Kidney (tissue), 13 donors: ENCODE measurements at regions not wholly inside any gene's neighbourhood (a gene's known extent, or its start where the extent isn't known, plus 50 kb on each side); places are given as distances from the start of the nearest gene placed in this dataset.

ENCODE experiments used
- DNase-seq, 5 donors: peaks; one replicate each; pipeline ENCODE4 v3.0.0-alpha.2; 2013 to 2020
- FAIRE-seq: peaks from 2 replicates; lab custom pipeline; 2012; peaks lifted over from hg19 to GRCh38; lab: Jason Lieb, UNC
- H3K27ac ChIP-seq, 2 donors: one replicate each; pipeline ENCODE4 v1.7.0; 2013; ENCODE audit warnings: low read depth in 2 of 2, low read length in 2 of 2, inconsistent platforms in 1 of 2
- H3K27me3 ChIP-seq: one replicate; pipeline ENCODE4 v1.7.1; 2013; ENCODE audit warnings: low read length, inconsistent platforms; ENCODE audit not compliant: control insufficient read depth, insufficient read depth
- H3K36me3 ChIP-seq, 3 donors: one replicate each; pipeline versions ENCODE4 v1.7.0 to v1.7.1; 2013; ENCODE audit warnings: low read length in 3 of 3, control low read depth in 1 of 3, inconsistent platforms in 1 of 3; ENCODE audit not compliant: insufficient read depth in 3 of 3, control insufficient read depth in 2 of 3
- H3K4me1 ChIP-seq, 3 donors: one replicate each; pipeline versions ENCODE4 v1.7.0 to v1.7.1; 2013; ENCODE audit warnings: low read length in 3 of 3, inconsistent platforms in 1 of 3, low read depth in 1 of 3; ENCODE audit not compliant: control insufficient read depth in 2 of 3, insufficient read depth in 2 of 3
- H3K4me3 ChIP-seq, 3 donors: one replicate each; pipeline versions ENCODE4 v1.7.0 to v1.8.1; 2013; ENCODE audit warnings: low read length in 3 of 3, control low read depth in 1 of 3, inconsistent platforms in 1 of 3
- H3K9ac ChIP-seq, 3 donors: one replicate each; pipeline versions ENCODE4 v1.7.0 to v1.7.1; 2013; ENCODE audit warnings: low read length in 3 of 3, control low read depth in 1 of 3, inconsistent platforms in 1 of 3
- H3K9me3 ChIP-seq, 3 donors: one replicate each; pipeline versions ENCODE4 v1.7.0 to v1.7.1; 2013; ENCODE audit warnings: low read length in 3 of 3, control low read depth in 1 of 3, inconsistent platforms in 1 of 3; ENCODE audit not compliant: control insufficient read depth in 2 of 3, insufficient read depth in 1 of 3
- CTCF ChIP-seq: IDR thresholded peaks from 3 replicates; pipeline ENCODE4 v1.5.1; 2012; ENCODE audit warnings: mild to moderate bottlenecking, moderate library complexity, borderline replicate concordance; ENCODE audit not compliant: insufficient read depth; ENCODE audit errors: extremely low read depth
- intact Hi-C: fragments of 100-400 bp; cut with DNase I; formaldehyde crosslinking; loops from one replicate; pipeline ENCODE4 v1.11.1; 2022
- donor health status: control.
- donor health status: control.
- donor health status: control.
- donor health status: control.
- donor health status: control.
- donor health status: DM: yes; HTN: yes; CAD: no.
- donor health status: Normal renal cell carcinoma (clear cell type).

- Histone ChIP-seq H3K36me3 (no peaks in the 10 kb centered on the region), H3K9me3 (peaks cover 0 to 7% (median 0%) of the 10 kb centered on the region in 3 donors), H3K4me1 (no peaks in the 10 kb centered on the region), H3K9ac (no peak overlapping the region), H3K27me3 (no peaks in the 10 kb centered on the region), H3K4me3 (no peak overlapping the region), H3K27ac (no peak overlapping the region)
- intact Hi-C loops: no loop called here
- no peak for TF ChIP-seq CTCF
- FAIRE-seq (no peak), DNase-seq (no peak)
Measured at GRCh38 chr14:23816371-23816770, 137.2 kb upstream of the DHRS4 start.

GRCh38 chr14:23817164-23817767 is 136.3 kb upstream of the DHRS4 start:
- no peak for FAIRE-seq
- no peak overlapping the region for H3K27ac ChIP-seq
- H3K4me1 ChIP-seq: no peaks in the 10 kb centered on the region
- H3K9ac ChIP-seq: no peak overlapping the region
- H3K36me3 ChIP-seq: no peaks in the 10 kb centered on the region
- TF ChIP-seq CTCF: no peak
- H3K9me3 ChIP-seq: peaks cover 0 to 7% (median 0%) of the 10 kb centered on the region in 3 donors
- DNase-seq: no peak
- H3K4me3 ChIP-seq: no peak overlapping the region
- no peaks in the 10 kb centered on the region for H3K27me3 ChIP-seq
- intact Hi-C loops: no loop called here

GRCh38 chr14:23827100-23827892 is 126.3 kb upstream of the DHRS4 start:
- DNase-seq (no peak), FAIRE-seq (no peak)
- no peak for TF ChIP-seq CTCF

More at GRCh38 chr14:23827100-23827892, 126.3 kb upstream of the DHRS4 start:
- intact Hi-C loops: no loop called here
- no peaks in the 10 kb centered on the region for H3K27me3 ChIP-seq
- H3K4me3 ChIP-seq: no peak overlapping the region
- H3K36me3 ChIP-seq: no peaks in the 10 kb centered on the region
- no peaks in the 10 kb centered on the region for H3K4me1 ChIP-seq
- H3K9ac ChIP-seq: no peak overlapping the region
- H3K9me3 ChIP-seq: no peaks in the 10 kb centered on the region
- H3K27ac ChIP-seq: no peak overlapping the region
